Umbilical cord (tissue), 1 donor: ENCODE measurements at regions not wholly inside any gene's neighbourhood (a gene's known extent, or its start where the extent isn't known, plus 50 kb on each side); places are given as distances from the start of the nearest gene placed in this dataset.
A peak's percentile ranks its signal among the peaks of the same experiment; 100 is the strongest.

ENCODE experiments used
- DNase-seq: peaks from one replicate; pipeline ENCODE4 v3.0.0-alpha.2; 2015; ENCODE audit warnings: low spot score

DNA sequence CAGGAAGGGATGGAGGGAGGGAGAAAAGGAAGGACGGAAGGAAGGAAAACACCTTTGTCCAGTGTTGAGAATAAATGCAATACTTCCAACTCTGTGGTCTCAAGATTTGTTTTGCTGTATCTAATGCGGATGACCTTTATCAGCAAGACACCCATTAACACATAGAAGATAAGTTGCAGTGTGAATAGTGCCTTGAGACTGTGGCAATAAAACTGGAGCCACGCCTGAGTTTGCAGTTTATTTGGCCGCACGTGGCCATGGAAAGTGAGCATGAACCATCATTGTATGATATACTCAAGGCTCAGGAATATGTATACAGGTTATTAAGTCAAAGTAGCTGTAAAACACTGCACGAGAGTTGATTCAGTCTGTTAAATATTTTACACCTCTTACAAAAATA lies 113.6 kb upstream of the EEA1 start:
- DNase-seq = no peak

DNA sequence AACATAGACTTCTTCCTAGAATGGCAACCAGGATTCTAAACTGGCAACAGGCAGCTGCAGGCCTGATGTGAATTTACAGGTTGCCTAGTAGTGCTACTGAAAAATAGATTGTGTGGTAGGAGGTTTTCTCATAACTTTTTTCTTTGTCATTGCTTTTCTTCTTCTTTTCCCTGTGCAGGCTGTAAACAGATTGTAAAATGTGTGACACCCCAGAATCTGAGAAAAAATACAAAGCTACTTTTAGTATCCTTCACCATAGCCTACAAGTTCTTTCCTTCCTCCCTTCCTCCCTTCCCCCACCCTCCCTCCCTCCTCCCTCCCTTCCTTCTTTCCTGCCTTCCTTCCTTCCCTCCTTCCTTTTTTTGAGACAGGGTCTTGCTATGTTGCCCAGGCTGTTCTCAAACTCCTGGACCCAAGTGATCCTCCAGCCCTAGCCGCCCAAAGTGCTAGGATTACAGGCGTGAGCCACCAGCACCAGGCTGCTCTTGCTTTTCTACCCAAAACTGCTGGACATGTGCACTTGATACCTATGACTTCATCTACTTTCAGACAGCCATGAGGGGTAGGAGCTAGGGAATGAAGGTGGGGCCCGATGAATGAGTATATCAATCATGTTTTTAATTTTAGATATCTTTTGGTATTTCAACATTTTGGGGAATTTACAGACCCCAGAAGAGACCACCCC lies 114.2 kb upstream of the EEA1 start:
- DNase-seq = no peak

DNA sequence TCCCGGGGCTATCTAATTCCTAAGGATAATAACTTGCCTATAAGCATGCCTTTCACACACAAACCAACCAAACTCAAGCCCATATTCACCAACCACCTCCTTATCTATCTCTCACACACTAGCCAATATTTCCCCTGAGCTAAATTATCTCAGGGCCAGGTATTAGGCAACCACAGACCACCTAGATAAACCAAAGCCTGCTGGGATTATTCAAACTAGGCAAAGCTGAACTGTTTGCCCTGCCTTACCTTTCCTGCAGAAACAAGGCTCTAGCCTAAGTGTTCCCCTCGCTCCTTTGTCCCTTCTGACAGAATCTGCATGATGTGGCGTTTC lies 114.7 kb upstream of the EEA1 start:
- DNase-seq = no peak

DNA sequence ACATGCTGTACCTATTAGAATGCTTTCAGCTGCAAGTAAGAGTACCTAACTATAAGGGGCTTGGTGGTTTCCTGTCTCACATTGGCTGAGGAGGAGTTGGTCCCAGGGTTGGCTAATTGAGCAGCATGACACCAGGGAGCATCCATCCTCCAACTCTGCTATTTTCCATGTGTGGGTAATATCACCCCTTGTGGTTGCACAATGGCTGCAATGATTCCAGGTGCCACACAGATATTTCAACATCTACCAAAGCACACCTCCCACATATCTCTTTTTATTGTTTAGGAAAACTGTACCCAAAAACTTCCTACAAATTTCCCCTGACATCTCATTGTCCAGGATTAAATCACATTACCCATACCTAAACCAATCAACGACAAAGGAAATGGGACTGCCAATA lies 118.0 kb upstream of the EEA1 start:
- no peak for DNase-seq

DNA sequence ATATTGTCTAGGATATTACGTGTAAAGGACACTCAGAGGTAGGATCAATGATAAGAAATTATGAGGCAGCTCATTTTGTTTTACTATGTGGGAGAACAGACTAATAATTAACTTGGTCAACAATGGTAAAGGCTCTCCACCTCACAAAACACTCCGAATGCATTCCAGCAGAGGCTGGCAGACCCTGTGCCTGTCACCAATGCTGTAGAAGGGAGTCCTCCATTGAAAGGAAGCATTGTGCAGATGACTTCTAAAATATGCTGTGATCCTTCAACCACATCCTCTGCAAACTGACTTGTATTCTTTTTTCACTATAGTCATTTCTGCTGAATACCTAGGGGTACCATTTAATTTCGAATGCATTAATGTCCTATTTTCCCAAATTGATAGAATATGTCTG lies 119.6 kb upstream of the EEA1 start:
- no peak for DNase-seq

DNA sequence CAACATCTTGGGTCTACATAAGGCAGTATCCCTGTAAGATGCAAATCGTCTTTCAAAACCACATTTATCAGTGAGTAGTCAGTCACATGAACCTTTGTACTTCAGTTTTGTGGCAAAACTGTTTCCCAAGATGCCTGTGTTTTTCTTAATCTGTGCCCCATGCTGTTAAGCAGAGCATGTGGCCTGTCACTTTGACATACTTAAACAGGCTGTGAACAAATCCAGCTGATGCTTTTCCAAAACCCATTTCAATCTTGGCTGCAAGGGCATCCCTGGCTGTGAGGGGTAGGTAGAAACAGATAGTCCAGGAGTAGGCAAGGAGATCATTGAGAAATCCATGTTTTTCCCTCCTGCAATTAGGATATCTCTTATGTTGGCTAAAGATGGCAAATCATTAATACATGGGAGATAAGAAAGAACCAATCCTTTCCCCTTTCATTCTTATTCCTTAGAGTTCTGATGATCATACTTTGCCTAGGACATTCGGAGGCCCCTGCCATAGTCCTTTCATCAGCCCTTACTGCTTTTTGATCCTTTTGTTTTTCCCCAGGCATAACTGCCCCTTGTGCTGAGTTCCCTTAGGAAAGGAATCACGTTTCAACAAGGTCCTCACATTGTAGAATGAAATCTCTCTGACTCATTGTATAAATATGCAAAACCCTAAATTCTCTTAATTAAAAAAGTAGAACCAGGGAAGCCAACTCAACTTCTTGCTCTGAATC lies 121.1 kb upstream of the EEA1 start:
- DNase-seq = no peak

DNA sequence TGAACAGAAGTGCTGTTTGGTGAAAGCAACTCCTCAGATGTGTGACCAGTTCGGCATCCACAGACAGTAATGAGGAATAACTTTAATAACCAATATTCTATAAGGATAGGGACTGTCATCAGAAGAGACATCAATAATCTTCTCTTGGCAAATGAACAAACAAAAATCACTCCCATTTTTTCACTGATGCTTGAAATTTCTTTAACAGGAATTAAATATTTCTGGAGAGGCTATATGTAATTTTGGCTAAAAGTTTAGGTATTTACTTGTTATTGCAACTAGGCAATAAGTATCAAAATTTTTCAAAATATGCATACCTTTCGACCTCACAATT lies 121.6 kb upstream of the EEA1 start:
- no peak for DNase-seq

DNA sequence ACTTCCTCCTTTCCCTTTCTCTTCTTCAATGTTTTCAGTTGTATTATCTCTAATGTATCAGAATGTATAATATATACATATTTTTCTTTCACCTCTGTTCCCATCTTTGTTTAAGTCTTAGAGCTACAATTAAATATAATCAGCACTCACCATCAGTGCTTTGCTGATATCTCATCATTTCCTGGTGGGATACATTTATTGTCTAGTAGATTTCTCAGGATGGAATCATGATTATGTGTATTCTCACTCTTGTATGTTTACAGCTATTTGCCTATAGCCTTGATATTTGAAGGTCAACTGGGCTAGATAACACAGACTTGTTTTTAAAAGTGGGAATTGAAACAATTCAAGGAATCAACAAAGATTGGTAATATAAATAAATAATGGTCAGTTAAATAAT lies 124.9 kb upstream of the EEA1 start:
- no peak for DNase-seq

DNA sequence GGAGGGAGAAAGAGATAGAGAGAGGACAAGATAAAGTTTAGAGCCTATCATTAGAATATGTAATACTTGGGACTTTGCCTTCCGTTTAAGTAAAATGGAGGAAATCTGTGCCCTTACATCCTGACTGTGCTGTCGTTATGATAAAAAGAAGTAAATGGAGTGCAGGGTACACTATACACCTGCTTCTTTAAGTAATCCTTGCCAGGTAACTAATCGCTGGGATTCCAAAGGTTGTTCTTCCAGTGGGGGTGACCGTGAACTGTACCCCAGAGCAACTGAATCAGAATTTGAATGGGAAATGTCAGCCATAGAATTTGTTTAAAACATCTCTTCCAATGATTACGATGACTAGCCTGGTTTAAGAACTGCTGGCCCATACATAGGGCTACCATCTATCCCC lies 126.1 kb upstream of the EEA1 start:
- DNase-seq = no peak

DNA sequence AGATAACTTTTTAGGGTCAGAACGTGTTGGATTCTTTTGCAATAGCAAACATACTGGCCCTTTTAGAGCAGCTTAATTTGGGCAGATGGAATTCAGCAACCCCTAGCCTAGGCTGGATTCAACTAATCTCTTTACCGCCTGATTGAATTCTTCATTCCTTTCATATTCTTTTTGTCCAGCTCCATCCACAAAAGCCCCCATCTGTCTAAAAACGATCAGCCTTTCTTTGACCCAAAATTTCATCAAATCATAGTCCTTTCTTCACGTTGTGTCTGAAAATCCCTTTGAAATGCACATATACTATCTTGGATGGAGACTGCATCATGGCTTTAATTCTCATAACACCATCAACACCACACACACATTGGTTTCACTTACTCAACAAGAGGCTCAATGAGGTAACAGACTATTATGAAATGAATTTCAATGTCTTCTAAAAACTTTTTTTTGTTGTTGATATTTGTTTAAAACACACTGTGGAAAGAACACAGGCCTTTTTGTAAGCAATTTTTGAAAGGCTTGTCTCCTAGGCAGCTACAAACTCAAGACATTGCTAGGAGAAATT lies 128.0 kb upstream of the EEA1 start:
- DNase-seq = peak; percentile 10

DNA sequence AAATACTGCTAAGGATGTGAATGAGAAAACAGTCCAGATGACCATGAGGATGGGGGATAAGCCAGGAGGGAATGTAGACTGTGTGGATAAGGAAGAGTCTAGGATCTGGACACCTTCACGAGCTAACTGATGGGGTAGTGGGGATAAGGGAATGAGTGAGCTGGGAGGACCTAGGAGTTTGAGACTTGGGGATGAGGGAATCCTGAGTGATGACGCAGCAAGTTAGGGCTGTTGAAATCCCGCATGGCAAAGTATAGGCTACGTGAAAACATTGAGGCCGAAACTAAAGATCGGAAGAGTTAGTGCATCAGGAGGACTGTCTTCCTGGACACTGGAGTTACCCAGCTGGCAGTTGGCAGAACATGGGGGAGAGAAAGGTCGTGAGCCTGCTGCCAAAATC lies 129.2 kb upstream of the EEA1 start:
- DNase-seq = no peak

DNA sequence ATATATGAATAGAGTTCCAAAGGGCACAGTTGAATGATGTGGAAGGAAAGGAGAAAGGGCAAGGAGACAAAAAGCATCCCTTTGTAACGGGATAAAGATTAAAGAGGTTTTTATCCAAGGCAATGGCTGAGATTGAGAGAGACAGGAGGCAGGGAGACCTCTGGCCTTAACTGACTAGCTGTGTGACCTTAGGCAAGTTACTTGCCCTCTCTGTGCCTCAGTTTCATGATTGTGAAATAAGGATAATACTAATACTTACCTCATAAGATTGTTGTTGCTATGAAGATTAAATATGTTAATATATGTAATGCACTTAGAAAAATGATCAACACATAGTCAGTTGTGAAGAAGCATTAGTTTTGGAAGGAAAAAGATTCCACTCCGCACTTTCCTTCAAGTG lies 130.2 kb upstream of the EEA1 start:
- no peak for DNase-seq

DNA sequence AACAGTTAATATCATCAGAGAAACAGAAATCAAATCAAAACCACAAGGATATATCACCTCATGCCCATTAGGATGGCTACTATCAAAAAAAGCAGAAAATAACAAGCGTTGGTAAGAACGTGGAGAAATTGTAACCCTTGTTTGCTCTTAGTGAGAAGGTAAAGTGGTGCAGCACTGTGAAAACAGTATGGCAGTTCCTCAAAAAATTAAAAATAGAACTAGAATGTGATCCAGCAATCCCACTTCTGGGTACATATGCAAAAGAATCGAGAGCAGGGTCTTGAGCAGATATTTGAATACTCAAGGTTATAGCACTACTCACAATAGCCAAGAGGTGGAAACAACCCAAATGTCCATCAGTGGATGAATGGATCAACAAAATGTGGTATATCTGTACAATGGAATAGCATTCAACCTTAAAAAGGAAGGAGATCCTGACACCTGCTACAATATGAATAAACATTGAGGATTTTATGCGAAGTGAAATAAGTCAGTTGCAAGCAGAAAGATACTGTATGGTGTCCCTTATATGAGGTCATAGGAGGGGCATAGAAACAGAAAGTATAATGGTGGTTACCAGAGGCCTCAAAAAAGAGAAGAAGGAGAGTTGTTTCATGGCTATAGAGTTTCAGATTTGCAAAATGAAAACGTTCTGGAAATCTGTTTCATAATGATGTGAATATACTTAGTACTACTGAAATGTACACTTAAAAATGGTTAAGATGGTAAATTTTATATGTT lies 131.0 kb upstream of the EEA1 start:
- no peak for DNase-seq

DNA sequence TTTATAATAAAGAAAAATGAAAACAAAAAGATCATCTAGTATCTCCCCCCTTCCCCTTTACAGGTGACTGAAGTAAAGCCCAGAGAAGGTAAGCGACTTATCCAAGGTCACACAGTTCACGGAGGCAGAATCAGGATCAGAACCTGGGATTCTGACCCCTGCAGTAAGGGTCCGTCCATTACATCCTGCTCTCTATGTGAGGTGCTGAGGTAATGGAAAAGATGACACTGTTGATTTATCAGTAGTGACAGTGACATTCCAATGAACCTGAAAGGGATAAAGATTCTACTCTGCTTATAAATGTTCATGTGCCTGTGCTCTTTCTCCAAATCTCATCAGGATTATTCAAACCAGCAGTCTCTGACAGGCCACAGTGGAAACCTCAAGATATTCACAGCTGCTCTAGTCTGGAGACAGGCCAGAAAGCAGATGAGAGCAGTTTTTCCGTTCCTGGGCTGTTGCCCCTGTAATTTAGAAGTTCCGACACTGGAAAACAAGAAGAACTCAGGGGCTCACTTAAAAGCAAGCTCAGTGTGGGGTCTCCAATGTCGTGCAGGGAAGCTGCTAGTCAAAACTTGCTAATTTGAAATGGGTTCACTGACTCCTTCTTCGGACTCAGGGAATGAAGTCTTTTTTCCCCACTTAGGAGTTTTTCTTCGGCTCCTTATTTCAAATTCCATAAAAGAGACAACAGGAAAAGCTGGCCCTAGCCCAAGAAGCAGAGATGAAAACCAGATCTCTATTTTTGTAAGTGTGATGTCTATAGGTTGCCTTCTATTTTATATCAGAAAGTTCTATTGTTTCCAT lies 131.8 kb upstream of the EEA1 start:
- peak; percentile 92 for DNase-seq

DNA sequence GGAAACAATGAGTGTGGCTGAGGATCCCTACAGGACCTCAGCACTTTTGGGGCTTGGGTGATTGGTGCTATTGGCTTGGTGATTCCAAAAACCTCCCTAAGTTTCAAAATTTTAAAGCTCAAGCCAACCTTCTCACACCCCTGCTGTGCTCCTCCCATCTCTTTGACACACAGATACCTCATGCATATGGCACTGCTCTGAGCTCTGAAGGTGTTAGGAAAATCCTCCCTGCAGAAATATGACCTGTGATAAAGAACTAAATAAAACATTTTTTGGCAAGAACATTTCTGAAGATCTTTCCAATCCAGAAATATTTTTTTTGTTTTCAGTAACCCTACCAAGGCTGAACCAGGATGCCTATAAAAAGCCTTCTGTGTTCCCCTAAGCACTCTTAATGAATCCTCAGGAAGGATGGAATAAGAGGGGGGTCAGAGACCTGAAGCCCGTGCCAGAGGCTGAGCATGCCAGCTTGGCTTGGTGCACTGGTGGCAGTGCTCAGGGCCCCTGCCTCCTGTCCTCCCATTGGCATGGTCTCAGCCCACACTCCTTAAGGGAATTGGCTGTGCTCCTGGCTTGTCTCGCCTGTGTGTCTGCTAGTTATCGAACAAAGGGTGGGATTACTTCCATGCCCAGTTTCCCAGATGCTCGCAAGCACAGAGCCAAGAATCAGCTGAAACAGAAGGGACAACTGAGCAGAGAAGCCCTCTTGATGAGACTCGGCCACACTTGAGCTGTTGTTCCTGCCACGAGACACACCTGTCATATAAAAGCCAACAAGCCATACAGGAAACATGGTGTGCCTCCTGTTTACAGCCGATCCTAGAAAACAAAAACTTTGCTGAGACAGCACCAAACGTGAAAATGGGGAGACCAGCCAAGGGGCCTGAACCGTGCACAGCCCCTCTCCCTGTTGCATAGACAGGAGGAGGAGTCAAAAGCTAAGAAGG lies 132.7 kb upstream of the EEA1 start:
- peak; percentile 49 for DNase-seq

DNA sequence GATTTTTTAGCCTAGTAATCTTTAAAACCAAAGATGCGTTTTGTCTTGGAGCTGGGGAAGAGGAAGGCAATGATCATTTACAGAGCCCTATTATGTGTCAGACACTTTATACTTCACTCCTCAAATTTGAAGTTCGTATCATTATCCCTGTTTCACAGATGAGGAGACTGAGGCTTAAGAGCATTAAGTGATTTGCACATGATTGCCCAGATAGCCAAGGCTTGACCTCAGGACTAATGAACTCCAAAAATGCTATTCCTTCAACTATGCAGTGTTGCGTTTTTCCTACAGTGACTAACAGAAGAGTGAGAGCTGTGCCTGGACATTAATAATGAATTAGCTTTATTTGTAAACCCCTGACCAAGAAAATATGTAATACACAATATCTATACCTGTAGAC lies 136.8 kb upstream of the EEA1 start:
- no peak for DNase-seq

DNA sequence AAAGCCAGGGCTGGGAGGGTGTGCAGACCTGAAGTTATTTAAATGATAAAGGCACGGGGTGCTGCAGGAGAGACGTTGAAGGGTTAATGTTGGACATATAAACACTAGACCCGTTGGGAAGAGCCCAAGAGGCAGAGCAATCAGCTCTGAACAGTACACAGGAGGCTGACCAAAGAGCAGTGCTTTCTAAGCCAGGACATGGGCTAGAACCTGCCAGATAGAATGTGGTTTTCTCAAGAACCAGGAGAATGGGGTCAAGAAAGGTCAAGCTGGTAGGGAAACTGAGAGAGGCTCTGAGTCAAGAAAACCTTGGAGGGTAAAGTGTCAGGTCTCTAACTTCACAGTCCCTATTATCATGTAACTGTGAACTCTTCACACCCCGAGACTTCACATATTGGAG lies 143.2 kb upstream of the EEA1 start:
- DNase-seq = no peak

DNA sequence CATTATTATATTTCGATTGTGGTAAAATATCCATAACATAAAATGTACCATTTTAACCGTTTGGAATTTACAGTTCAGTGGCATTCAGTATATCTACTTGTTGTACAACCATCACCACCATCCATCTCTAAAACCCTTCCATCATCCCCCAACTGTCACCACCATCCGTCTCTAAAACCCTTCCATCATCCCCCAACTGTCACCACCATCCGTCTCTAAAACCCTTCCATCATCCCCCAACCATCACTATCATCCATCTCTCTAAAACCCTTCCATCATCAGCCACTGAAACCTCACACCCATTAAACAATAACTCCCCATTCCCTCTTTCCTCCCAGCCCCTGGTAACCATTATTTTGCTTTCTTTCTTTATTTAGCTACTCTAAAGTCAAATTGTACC lies 144.2 kb upstream of the EEA1 start:
- DNase-seq = no peak

DNA sequence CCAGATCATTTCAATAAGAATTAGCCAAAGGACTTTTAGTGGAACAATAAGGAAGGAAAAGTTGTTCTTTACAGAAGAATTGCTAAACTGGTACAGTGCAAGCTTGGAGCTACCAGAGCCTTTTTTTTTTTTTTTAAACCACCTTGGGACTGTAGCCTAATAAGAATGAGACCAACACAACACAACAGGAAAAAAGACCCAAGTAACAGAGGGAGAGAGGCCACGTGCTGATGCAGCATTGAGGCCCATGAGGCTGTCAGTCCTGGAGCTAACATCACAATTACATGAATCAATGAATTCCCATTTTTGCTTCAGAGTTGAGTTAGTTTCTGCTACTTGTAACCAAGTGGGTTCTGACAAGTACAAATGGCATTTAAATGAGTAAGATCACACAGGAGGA lies 149.0 kb upstream of the EEA1 start:
- no peak for DNase-seq

DNA sequence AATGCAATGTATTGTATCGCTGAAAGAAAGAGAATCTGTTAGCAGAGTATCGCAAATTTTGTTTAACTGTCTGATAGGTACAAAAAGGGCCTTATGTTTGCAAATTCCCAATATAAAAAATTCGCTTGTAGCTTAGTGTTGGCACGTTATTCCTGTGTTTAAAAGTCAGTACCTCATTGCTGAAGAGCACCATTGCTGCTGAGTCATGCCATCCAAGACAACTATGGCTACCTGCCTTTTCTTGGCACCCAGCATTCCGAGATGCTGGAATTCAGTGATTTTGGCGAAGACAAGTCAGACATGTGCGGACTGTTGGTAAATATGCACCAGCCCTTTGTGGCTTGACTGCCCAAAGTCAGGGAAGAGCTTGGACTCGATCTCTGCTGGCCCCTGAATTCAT lies 149.5 kb upstream of the EEA1 start:
- DNase-seq = no peak

DNA sequence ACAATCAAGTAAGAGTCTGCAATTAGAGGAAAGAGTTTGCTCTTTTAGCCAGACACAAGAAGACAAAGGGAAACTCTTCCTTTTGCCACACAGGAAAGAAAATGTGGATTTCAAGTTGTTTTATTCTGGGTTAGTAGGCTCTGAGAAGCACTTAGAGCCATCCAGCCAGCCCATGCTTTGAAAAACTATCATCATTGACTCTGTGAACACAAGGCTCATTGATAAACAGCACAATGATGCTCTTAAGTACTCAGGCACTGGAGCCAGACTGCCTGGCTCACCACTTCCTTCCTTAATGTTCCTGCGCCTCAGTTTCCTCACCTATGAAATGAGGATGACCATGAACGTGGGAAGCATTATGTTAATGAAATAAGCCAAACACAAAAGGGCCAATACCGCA lies 150.2 kb upstream of the EEA1 start:
- no peak for DNase-seq
